Nephron progenitor cell (in vitro differentiated cells): ENCODE measurements at regions not wholly inside any gene's neighbourhood (a gene's known extent, or its start where the extent isn't known, plus 50 kb on each side); places are given as distances from the start of the nearest gene placed in this dataset.

Experiments
- DNase-seq: peaks from one replicate; pipeline ENCODE4 v3.0.0; 2021
- H3K27ac Mint-ChIP-seq: 2 replicates; pipeline ENCODE4 v1.8.0; 2021; ENCODE audit warnings: mild to moderate bottlenecking, moderate library complexity, mixed read lengths
- H3K27me3 Mint-ChIP-seq: 2 replicates; pipeline ENCODE4 v1.8.0; 2021; ENCODE audit warnings: mild to moderate bottlenecking, low read depth, mixed read lengths; ENCODE audit not compliant: poor library complexity
- H3K36me3 Mint-ChIP-seq: 2 replicates; pipeline ENCODE4 v1.8.0; 2021; ENCODE audit warnings: low read depth, mixed read lengths
- H3K4me1 Mint-ChIP-seq: 2 replicates; pipeline ENCODE4 v1.8.0; 2021; ENCODE audit warnings: mixed read lengths
- H3K4me3 Mint-ChIP-seq: 2 replicates; pipeline ENCODE4 v1.8.0; 2021; ENCODE audit warnings: mild to moderate bottlenecking, moderate library complexity, mixed read lengths
- H3K9me3 Mint-ChIP-seq: 2 replicates; pipeline ENCODE4 v1.8.0; 2021; ENCODE audit warnings: mild to moderate bottlenecking, moderate library complexity, mixed read lengths
- CTCF ChIP-seq: fragments of 200-600 bp; sonication (generic); IDR thresholded peaks from 2 replicates; pipeline ENCODE4 v1.5.0; 2021; ENCODE audit warnings: antibody characterized with exemption

GRCh38 chr10:36886303-36886891 lies 239.0 kb upstream of the ANKRD30A start:
- H3K27me3 Mint-ChIP-seq: peaks cover 7% of the 10 kb centered on the region
- no peaks in the 10 kb centered on the region for H3K36me3 Mint-ChIP-seq
- no peak for TF ChIP-seq CTCF
- H3K9me3 Mint-ChIP-seq: peaks cover 37% of the 10 kb centered on the region
- no peak for DNase-seq
- no peak overlapping the region for H3K27ac Mint-ChIP-seq
- H3K4me3 Mint-ChIP-seq: no peak overlapping the region
- H3K4me1 Mint-ChIP-seq: no peaks in the 10 kb centered on the region

GRCh38 chr10:36885746-36886145 lies 239.7 kb upstream of the ANKRD30A start:
- Mint-ChIP-seq H3K4me3 (no peak overlapping the region), H3K27ac (no peak overlapping the region), H3K9me3 (peaks cover 39% of the 10 kb centered on the region), H3K27me3 (peaks cover 7% of the 10 kb centered on the region), H3K36me3 (no peaks in the 10 kb centered on the region), H3K4me1 (no peaks in the 10 kb centered on the region)
- TF ChIP-seq CTCF: no peak
- no peak for DNase-seq

DNA sequence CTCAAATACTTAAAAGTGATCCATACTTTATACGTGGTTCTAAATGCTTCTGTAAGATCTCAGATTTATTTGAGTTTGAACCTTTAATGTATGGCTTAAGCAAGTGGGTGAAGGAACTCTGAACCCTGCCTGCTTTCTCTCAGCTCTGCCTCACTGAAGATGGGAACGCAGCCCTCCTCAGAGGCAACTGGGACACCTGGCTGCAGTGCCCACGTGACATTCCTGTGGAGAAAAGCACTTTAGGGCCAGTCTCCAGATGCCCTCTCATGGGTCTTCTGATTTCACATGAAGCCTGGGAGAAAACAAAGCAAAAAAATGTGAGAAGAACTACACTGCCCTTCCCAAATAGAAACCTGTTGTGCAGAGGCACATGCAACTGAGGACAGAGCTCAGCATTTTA lies 242.6 kb upstream of the ANKRD30A start:
- Mint-ChIP-seq H3K27ac (no peak overlapping the region), H3K27me3 (peaks cover 7% of the 10 kb centered on the region), H3K4me1 (no peaks in the 10 kb centered on the region), H3K36me3 (no peaks in the 10 kb centered on the region), H3K4me3 (no peak overlapping the region), H3K9me3 (peaks cover 30% of the 10 kb centered on the region)
- DNase-seq: no peak
- no peak for TF ChIP-seq CTCF

DNA sequence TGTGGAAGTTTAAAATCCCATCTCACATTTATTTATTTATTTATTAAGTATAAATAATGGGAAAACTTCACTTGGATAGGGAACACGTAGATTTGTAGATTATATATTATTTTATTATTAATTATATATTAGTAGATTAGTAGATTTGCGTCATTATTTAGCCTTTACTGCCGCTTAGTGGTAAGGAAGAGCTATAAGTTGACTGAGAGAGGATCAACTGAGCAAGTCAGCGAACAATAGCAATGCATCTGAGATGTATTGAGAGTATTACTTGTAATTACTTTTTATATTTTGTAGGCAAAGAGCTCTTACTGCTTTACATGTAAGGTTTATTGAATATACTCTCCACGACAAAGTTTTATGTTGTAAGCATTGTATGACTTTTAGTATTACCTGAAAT lies 244.5 kb upstream of the ANKRD30A start:
- Mint-ChIP-seq H3K36me3 (no peaks in the 10 kb centered on the region), H3K27ac (no peak overlapping the region), H3K4me3 (no peak overlapping the region), H3K4me1 (no peaks in the 10 kb centered on the region), H3K9me3 (peaks cover 28% of the 10 kb centered on the region), H3K27me3 (peaks cover 3% of the 10 kb centered on the region)
- no peak for TF ChIP-seq CTCF
- DNase-seq: no peak

GRCh38 chr10:36872702-36873393 lies 252.6 kb upstream of the ANKRD30A start:
- no peak for TF ChIP-seq CTCF
- H3K9me3 Mint-ChIP-seq: peaks cover 41% of the 10 kb centered on the region
- H3K36me3 Mint-ChIP-seq: no peaks in the 10 kb centered on the region
- no peak for DNase-seq
- no peaks in the 10 kb centered on the region for H3K27me3 Mint-ChIP-seq
- H3K27ac Mint-ChIP-seq: no peak overlapping the region
- no peaks in the 10 kb centered on the region for H3K4me1 Mint-ChIP-seq
- no peak overlapping the region for H3K4me3 Mint-ChIP-seq

DNA sequence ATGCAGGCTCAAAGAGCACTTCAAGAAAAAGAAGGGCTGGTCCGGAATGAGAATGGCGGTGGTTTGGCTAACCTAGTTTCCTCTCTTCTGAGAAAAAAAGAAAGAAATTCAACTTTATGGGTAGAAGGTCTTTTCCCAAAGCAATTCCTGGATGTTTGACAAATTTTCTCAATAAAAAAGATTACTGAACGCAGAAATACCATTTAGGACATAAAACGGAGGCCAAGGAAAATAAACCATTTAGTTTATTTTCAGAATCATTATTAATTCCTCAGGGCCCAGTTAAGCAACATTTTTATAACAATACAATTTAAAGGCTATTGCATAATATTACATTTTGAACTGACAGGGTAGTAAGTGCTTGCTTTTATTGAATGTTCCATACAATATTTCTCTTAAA lies 284.6 kb upstream of the ANKRD30A start:
- Mint-ChIP-seq H3K4me1 (no peaks in the 10 kb centered on the region), H3K27ac (no peak overlapping the region), H3K4me3 (no peak overlapping the region), H3K9me3 (peaks cover 46% of the 10 kb centered on the region), H3K27me3 (no peaks in the 10 kb centered on the region), H3K36me3 (no peaks in the 10 kb centered on the region)
- TF ChIP-seq CTCF: no peak
- DNase-seq: no peak
